ENCODE measurements at regions not wholly inside any gene's neighbourhood (a gene's known extent, or its start where the extent isn't known, plus 50 kb on each side); places are given as distances from the start of the nearest gene placed in this dataset.

- no peak for TF ChIP-seq EZH2 (IDR thresholded peaks at IDR 0.05; ENCODE audit: low read depth, unreplicated experiment)
- TF ChIP-seq CTCF (conservative IDR thresholded peaks at IDR 0.05; ENCODE audit: low read depth in 2 of 2), result no peak
- TF ChIP-seq POLR2AphosphoS5 (IDR thresholded peaks at IDR 0.05; ENCODE audit: low read depth), result no peak
Observed at GRCh38 chr4:96448315-96448872, 608.5 kb downstream of the PDHA2 start.

Data from GM23338 (cell line).